GM21723 (cell line): ENCODE measurements at regions not wholly inside any gene's neighbourhood (a gene's known extent, or its start where the extent isn't known, plus 50 kb on each side); places are given as distances from the start of the nearest gene placed in this dataset.
"Not testable (repeated sequence)": the region's sequence is repeated elsewhere in the genome, so short reads cannot be mapped to it uniquely, and the experiment has no call there.

Source experiments
- ATAC-seq: cut with Tn5 transposase; IDR thresholded peaks from one replicate; pipeline ENCODE4 v1.9.1; 2021; ENCODE audit warnings: mild to moderate bottlenecking, moderate library complexity; ENCODE audit not compliant: unreplicated experiment

DNA sequence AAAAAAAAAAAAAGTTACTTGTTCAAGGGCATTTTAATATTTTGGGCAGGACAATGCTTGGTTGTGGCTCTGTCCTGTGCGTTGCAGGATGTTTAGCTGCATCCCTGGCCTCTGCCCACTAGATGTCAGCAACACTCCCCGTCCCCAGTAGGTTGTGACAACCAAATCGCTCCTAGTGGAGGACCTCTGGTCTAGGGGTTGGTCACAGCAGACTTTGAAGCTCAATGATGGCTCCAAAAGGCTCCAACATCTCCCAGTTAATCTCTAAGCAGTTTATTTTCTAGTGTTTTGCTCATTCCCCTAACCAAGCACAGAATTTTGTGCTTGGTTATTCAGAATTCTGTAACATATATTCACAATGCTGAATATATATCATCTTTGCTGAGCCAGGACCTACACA, 67.0 kb downstream of the CHRNA1 start:
- ATAC-seq, result peak; percentile 92

DNA sequence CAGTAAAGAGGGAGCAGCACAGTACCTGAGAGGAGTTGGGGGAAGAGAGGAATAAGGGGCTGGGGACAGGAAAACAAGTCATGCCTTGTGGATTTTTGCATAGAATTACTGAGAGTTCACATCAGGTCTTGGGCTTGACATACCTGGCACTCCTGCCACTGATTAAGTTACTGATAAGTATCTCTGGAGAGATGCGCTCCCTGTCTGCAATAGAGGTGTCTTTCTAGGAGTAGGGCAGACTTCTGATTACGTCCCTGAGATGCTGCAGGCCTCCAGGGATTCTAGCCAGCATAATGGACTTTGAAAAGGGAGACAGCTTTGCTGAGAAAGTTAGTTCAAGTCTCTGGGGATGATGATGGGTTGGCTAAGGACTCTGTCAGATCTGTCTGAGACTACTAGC, 69.4 kb downstream of the CHRNA1 start:
- ATAC-seq, result no peak

GRCh38 chr2:174694196-174694878, 69.9 kb downstream of the CHRNA1 start:
- ATAC-seq, result no peak

- ATAC-seq, result no peak
Measured at GRCh38 chr2:174693344-174693743, 70.9 kb downstream of the CHRNA1 start.

GRCh38 chr2:174692256-174692919, 71.9 kb downstream of the CHRNA1 start:
- ATAC-seq, result no peak

DNA sequence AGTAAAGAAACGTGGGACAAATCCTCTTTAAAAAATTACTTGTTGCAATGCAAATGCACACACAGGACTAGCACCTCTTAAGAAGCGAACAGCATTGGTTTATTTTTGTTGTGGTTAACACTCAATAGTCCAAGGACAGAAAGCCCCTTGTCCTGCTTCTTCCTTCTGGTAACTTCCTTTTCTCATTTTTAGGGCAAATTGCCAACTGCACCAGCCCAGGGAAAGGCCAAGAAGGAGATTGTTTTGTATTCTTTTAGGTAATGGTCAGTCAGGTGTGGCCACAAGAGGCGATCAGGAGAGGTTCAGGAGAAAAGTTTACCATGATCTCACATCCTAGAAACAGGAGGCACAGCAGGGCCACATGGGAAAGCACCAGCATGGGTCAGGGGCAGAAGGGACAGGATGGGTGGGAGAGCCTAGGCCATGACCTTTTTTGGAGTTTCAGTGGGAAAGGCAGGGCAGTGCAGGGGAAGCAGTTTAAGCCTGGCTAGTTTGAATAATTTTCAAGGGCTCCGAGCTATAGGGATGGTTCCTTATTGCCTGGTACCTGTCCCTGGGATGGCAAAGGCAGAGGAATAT, 73.0 kb downstream of the CHRNA1 start:
- ATAC-seq, result no peak

DNA sequence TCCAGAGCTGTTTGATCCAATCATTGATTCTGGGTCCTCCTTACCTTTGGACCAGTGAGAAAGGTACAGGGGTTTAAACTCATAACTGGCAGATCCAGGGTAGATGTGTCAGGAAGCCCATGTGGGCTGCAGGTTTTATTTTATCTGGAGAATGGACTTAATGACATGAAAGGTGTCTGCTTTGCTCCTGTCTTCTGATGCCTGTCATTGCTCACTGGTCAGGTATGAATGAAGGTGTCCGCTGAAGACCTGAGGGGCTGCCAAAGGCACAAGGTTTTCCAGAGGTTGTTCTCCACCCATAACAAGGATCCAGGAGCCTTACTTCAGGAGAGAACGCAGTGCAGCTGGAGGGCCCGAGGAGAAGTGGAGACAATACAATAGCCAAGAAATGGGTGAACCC, 74.2 kb downstream of the CHRNA1 start:
- no peak for ATAC-seq

DNA sequence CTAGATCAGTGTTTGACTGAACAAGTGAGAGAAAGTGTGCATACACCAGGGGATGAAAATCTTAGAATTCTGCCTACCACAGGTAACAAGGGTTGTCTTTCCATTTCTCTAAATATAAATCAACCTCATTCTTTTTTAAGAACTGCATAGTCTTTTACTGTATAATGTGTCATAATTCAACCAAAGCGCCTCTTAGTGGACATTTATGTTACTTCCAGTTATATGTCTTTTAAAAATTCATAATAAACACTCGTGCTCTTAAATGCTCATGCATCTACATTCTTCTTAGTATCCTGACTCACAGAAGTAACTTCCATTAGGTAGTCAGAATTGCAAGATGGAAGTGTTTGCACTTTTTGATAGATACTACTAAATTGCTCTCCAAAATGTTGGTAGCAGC, 76.2 kb downstream of the CHRNA1 start:
- peak; percentile 57 for ATAC-seq

DNA sequence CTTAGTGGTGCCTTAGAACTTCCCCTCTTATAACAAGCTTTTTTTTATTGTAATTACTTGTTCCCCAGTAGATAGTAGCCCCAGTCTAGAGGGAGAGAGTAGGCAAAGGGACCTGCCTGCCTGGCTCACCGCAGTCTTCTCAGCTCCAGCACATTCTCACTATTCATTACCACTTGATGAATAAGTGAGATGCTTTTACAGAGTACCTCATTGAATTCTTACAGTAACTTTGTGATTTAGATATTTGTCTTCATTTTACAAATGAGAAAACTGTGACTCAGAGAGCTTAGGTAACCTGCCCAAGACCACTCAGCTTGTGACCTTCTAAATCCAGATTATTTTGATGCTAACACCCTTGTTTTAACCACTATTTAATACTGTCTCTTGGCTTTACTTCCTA, 77.8 kb downstream of the CHRNA1 start:
- no peak for ATAC-seq

- ATAC-seq, result no peak
Measured at GRCh38 chr2:174683392-174683759, 80.9 kb downstream of the CHRNA1 start.

GRCh38 chr2:174682578-174683391, 81.5 kb downstream of the CHRNA1 start:
- peak; percentile 59 for ATAC-seq

- ATAC-seq, result peak; percentile 42
Measured at GRCh38 chr2:174682007-174682577, 82.2 kb downstream of the CHRNA1 start.

DNA sequence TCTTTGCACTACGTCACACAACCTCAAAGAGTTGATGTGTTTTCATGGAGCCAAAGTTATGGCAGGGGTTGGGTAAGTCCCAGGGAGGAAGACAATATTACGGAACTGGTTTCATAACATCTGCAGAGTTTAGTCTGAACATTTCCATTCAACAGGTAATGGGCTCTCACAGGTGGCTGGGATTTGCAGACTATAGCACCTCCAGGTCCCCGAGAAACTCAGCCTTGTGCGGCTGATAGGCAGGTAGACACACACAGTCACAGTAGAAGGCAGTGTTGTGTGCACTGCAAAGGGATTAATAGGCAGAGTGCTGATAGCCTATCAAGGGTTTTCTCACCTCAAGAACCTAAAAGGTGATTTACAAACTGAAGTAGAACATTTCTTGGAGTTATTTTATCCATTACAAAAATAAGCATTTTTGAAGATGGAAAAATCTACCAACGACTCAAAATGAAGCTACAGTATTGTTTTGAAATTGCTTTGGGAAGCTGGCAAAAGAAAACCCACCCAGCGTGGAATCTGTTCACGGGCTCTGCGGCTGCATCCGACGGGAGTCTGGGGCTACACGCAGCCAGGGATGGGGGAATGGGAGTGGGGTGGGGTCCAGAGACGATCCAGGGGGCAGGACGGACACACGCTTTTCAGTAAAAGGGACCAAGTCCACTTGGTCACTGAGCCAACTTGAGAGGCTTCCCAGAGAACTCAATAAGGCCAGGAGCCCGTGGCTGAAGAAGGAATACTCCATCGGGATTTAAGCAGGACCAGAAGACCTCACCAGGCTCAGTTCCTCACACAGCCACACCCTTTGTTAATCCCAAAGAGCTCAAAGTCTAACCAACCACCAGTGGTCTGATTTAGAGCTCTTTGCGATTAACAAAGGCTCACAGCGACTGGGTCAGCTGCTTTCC, 82.9 kb downstream of the CHRNA1 start:
- no peak for ATAC-seq

DNA sequence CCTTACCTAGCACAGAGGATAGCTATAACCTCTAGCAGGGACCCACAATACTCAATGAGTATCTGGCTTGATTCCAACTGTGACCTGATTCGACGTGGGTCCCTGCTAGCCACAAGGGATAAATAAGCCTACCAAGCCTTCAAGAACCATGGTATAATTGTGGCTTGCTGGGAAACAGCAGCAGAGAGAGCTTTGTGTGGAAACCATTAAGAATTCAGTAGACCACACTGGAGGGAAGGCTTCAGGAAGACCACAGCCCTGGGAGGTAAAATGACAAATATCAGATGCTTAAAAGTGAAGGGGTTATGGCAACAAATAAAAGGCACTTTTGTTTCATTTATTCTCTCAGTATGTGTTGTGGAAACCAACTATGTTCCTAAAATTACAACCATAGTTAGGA, 82.6 kb upstream of the WIPF1 start:
- ATAC-seq, result no peak

DNA sequence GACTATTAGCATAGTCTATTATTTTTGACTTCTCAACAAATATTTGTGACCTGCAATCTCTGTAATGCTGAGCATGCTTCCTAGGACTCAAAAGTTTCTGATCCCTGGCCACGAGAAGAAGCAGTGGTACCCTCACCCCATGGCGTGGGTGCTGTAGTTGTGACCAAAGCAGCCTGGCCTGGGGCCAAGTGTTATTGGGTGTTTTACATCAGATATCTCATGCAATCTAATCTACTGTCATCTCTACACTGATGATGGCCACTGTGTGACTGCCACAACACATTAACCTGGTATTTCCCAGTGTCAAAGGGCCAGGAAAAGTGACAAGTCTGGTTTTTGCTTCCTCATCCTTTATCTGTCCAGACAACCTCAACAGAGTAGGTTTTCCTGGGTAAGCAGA, 80.8 kb upstream of the WIPF1 start:
- no peak for ATAC-seq

DNA sequence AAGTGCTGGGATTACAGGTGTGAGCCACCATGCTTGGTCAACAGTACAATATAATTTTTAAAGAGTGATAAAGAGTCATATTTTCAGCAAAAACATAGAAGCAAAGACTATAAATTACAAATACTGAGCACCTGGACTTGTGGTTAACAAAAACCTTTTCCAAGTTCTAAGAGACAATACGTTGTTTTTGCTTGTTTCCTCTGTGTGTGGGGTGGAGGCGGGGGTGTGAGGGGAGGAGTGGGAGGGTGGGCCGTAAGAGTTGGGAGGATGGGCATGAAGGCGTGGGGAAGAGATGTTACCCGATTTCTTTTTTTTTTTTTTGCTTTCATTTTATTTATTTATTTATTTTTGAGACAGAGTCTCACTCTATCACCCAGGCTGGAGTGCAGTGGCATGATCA, 78.0 kb upstream of the WIPF1 start:
- ATAC-seq, result no peak

- ATAC-seq, result no peak
Measured at GRCh38 chr2:174673876-174674275, 76.3 kb upstream of the WIPF1 start.

- ATAC-seq, result no peak
Measured at GRCh38 chr2:174673440-174673839, 75.8 kb upstream of the WIPF1 start.

- ATAC-seq, result not testable (repeated sequence)
Measured at GRCh38 chr2:174671532-174671931, 73.9 kb upstream of the WIPF1 start.

DNA sequence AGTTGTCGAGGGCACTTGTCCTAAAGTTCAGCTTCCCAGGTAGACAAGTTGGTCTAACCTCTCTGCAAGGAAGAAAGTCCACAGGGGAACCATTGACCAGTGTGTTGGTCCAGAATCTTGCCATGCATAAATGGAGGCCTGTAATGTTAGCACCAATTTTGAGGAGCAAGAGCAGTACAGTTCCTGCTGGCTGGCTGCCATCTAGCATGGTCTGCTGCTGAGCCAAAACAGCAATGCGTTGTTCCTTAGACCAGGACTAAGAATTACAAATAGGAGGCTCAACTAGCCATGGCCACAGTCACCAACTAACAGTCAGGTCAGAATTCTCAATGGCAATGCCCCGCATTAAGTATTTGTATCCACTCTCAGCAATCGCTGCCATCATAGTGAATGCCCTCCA, 72.8 kb upstream of the WIPF1 start:
- no peak for ATAC-seq
